GM12801 (cell line): ENCODE measurements at regions not wholly inside any gene's neighbourhood (a gene's known extent, or its start where the extent isn't known, plus 50 kb on each side); places are given as distances from the start of the nearest gene placed in this dataset.

Experiments
- CTCF ChIP-seq: IDR thresholded peaks from one replicate; pipeline ENCODE4 v1.5.1; 2011; ENCODE audit warnings: control low read depth; ENCODE audit not compliant: insufficient read length; ENCODE audit errors: extremely low read depth

GRCh38 chr5:158344376-158344775 lies 485.4 kb upstream of the CLINT1 start:
- no peak for TF ChIP-seq CTCF

GRCh38 chr5:158340608-158341007 lies 481.7 kb upstream of the CLINT1 start:
- TF ChIP-seq CTCF: no peak

GRCh38 chr5:158326256-158326655 lies 467.3 kb upstream of the CLINT1 start:
- no peak for TF ChIP-seq CTCF

- TF ChIP-seq CTCF: no peak
Measured at GRCh38 chr5:158324236-158324635, 465.3 kb upstream of the CLINT1 start.

- no peak for TF ChIP-seq CTCF
Measured at GRCh38 chr5:158322620-158323019, 463.7 kb upstream of the CLINT1 start.

- no peak for TF ChIP-seq CTCF
Measured at GRCh38 chr5:158320934-158321333, 462.0 kb upstream of the CLINT1 start.

GRCh38 chr5:158320178-158320674 lies 461.3 kb upstream of the CLINT1 start:
- TF ChIP-seq CTCF: no peak

- no peak for TF ChIP-seq CTCF
Measured at GRCh38 chr5:158317507-158317906, 458.6 kb upstream of the CLINT1 start.
